ENCODE measurements at regions not wholly inside any gene's neighbourhood (a gene's known extent, or its start where the extent isn't known, plus 50 kb on each side); places are given as distances from the start of the nearest gene placed in this dataset.

DNA sequence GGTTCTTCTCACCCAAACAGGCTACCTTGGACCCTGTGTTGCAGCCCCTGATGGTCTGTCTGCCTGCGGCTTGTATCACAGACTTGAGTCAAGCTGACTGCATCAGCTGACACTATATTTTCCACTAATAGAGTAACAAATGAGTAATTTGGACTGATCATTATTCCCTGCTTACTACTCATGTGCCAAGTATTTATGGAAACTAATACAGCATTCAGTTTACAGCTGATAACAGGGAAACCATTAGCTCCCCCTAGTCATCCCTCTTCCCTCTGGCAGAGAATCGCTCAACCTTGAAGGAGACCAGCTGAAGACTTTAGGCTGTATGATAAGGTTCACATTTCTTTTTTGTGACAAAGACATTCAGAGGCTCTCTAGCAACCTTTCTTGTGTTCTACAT lies 116.6 kb upstream of the SYT6 start:
- FAIRE-seq (no peak), DNase-seq (ENCODE audit: low read depth, low spot score) (no peak)
- Histone ChIP-seq H3K9me3 (ENCODE audit: control insufficient read depth, low read depth, low read length) (no peaks in the 10 kb centered on the region), H3K27me3 (ENCODE audit: control insufficient read depth, extremely low read depth, insufficient read depth, low read length) (peaks cover 4% of the 10 kb centered on the region), H3K4me2 (ENCODE audit: control insufficient read depth, extremely low read depth, insufficient read depth, low read depth, low read length) (no peak overlapping the region), H3K4me3 (ENCODE audit: control insufficient read depth in 2 of 3, extremely low read depth in 1 of 3, insufficient read depth in 2 of 3, low read depth in 1 of 3, low read length in 3 of 3) (no peak overlapping the region), H4K20me1 (ENCODE audit: control insufficient read depth, extremely low read depth, insufficient read depth, low read length) (no peaks in the 10 kb centered on the region), H3K36me3 (ENCODE audit: control insufficient read depth in 2 of 2, extremely low read depth in 1 of 2, insufficient read depth in 2 of 2, low read length in 2 of 2) (no peaks in the 10 kb centered on the region), H3K4me1 (ENCODE audit: control insufficient read depth, extremely low read depth, insufficient read depth, low read length) (no peaks in the 10 kb centered on the region), H3K9me1 (ENCODE audit: control insufficient read depth, extremely low read depth, insufficient read depth, low read length) (no peaks in the 10 kb centered on the region), H3K79me2 (ENCODE audit: control insufficient read depth, insufficient read depth, low read length) (no peaks in the 10 kb centered on the region), H3K9ac (ENCODE audit: control insufficient read depth, extremely low read depth, insufficient read depth, low read length) (no peak overlapping the region), H2AFZ (ENCODE audit: control insufficient read depth, low read length) (no peak overlapping the region), H3K27ac (ENCODE audit: control insufficient read depth, insufficient read depth, low read length) (no peak overlapping the region)
- no peak for TF ChIP-seq EZH2 (IDR thresholded peaks at IDR 0.05; ENCODE audit: low read length)
- TF ChIP-seq, protein P1, sequence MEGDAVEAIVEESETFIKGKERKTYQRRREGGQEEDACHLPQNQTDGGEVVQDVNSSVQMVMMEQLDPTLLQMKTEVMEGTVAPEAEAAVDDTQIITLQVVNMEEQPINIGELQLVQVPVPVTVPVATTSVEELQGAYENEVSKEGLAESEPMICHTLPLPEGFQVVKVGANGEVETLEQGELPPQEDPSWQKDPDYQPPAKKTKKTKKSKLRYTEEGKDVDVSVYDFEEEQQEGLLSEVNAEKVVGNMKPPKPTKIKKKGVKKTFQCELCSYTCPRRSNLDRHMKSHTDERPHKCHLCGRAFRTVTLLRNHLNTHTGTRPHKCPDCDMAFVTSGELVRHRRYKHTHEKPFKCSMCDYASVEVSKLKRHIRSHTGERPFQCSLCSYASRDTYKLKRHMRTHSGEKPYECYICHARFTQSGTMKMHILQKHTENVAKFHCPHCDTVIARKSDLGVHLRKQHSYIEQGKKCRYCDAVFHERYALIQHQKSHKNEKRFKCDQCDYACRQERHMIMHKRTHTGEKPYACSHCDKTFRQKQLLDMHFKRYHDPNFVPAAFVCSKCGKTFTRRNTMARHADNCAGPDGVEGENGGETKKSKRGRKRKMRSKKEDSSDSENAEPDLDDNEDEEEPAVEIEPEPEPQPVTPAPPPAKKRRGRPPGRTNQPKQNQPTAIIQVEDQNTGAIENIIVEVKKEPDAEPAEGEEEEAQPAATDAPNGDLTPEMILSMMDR (optimal IDR thresholded peaks at IDR 0.05 in 1 of 3, IDR thresholded peaks at IDR 0.05 in 1 of 3, conservative IDR thresholded peaks at IDR 0.05 in 1 of 3; ENCODE audit: extremely low read depth in 1 of 3, insufficient read depth in 2 of 3, low read length in 3 of 3) = no peak
- dilution Hi-C loops (cut with MboI; ENCODE audit: extremely low pct_ligation_motif_present, low sequenced_read_pairs) = no loop called here

DNA sequence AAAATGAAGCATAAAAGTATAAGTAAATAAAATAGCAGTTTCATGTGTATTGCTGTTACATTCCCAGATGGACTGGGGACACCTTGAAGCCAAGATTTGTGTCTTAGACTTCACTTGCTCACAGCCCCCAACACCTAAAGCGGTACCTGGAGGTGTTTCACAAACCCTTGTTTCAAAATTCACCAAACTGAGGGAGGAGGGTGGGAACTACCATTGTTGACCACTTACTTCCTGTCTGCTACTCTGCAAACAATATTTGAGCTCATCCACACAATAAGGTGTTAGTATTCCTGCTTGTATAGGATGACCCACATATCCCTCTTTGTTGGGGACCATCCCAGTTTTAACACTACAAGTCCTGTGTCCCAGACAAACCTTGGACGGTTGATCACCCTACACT lies 115.9 kb upstream of the SYT6 start:
- no peaks in the 10 kb centered on the region for H4K20me1 ChIP-seq (ENCODE audit: control insufficient read depth, extremely low read depth, insufficient read depth, low read length)
- DNase-seq (ENCODE audit: low read depth, low spot score) = no peak
- no peaks in the 10 kb centered on the region for H3K36me3 ChIP-seq (ENCODE audit: control insufficient read depth in 2 of 2, extremely low read depth in 1 of 2, insufficient read depth in 2 of 2, low read length in 2 of 2)
- H3K4me1 ChIP-seq (ENCODE audit: control insufficient read depth, extremely low read depth, insufficient read depth, low read length) = no peaks in the 10 kb centered on the region
- dilution Hi-C loops (cut with MboI; ENCODE audit: extremely low pct_ligation_motif_present, low sequenced_read_pairs) = no loop called here
- no peaks in the 10 kb centered on the region for H3K79me2 ChIP-seq (ENCODE audit: control insufficient read depth, insufficient read depth, low read length)
- peaks cover 4% of the 10 kb centered on the region for H3K27me3 ChIP-seq (ENCODE audit: control insufficient read depth, extremely low read depth, insufficient read depth, low read length)
- no peak for FAIRE-seq
- H3K9me1 ChIP-seq (ENCODE audit: control insufficient read depth, extremely low read depth, insufficient read depth, low read length) = no peaks in the 10 kb centered on the region
- no peaks in the 10 kb centered on the region for H3K9me3 ChIP-seq (ENCODE audit: control insufficient read depth, low read depth, low read length)
- no peak overlapping the region for H2AFZ ChIP-seq (ENCODE audit: control insufficient read depth, low read length)
- H3K4me2 ChIP-seq (ENCODE audit: control insufficient read depth, extremely low read depth, insufficient read depth, low read depth, low read length) = no peak overlapping the region
- H3K27ac ChIP-seq (ENCODE audit: control insufficient read depth, insufficient read depth, low read length) = no peak overlapping the region
- no peak for TF ChIP-seq EZH2 (IDR thresholded peaks at IDR 0.05; ENCODE audit: low read length)
- TF ChIP-seq, protein P1 (optimal IDR thresholded peaks at IDR 0.05 in 1 of 3, IDR thresholded peaks at IDR 0.05 in 1 of 3, conservative IDR thresholded peaks at IDR 0.05 in 1 of 3; ENCODE audit: extremely low read depth in 1 of 3, insufficient read depth in 2 of 3, low read length in 3 of 3) = no peak
- no peak overlapping the region for H3K4me3 ChIP-seq (ENCODE audit: control insufficient read depth in 2 of 3, extremely low read depth in 1 of 3, insufficient read depth in 2 of 3, low read depth in 1 of 3, low read length in 3 of 3)
- H3K9ac ChIP-seq (ENCODE audit: control insufficient read depth, extremely low read depth, insufficient read depth, low read length) = no peak overlapping the region

Measured in keratinocyte (primary cell).